ENCODE measurements at regions not wholly inside any gene's neighbourhood (a gene's known extent, or its start where the extent isn't known, plus 50 kb on each side); places are given as distances from the start of the nearest gene placed in this dataset.

- TF ChIP-seq REST (IDR thresholded peaks at IDR 0.05; ENCODE audit: borderline replicate concordance) (peak; percentile 94), REST (CRISPR knock-in tag; IDR thresholded peaks at IDR 0.05; ENCODE audit: low read depth) (no peak), CEBPG (CRISPR knock-in tag; IDR thresholded peaks at IDR 0.05) (no peak), CEBPG (tag; conservative IDR thresholded peaks at IDR 0.05 in 1 of 2, IDR thresholded peaks at IDR 0.05 in 1 of 2) (0 out of 4 replicates have a peak, but pooled peaks of 1 of the 2 experiments have one; percentile 15), TBP (optimal IDR thresholded peaks at IDR 0.05; ENCODE audit: low read depth, low read length) (no peak), RBM25 (IDR thresholded peaks at IDR 0.05; ENCODE audit: low read depth, low read length, severe bottlenecking) (peak; percentile 4), SNRNP70 (optimal IDR thresholded peaks at IDR 0.05; ENCODE audit: low read depth, low read length) (no peak), TBL1XR1 (IDR thresholded peaks at IDR 0.05; ENCODE audit: low read length in 2 of 2) (peak in 1 of 2 experiments; percentile 55; a peak in 1 of 4 replicates), ZFP36 (IDR thresholded peaks at IDR 0.05; ENCODE audit: low read depth, low read length, partially characterized antibody) (peak; percentile 19), SMC3 (conservative IDR thresholded peaks at IDR 0.05; ENCODE audit: insufficient read depth, low read depth, low read length) (peak; percentile 91), ZKSCAN1 (IDR thresholded peaks at IDR 0.05; ENCODE audit: low read depth, low read length) (no peak), CCAR2 (IDR thresholded peaks at IDR 0.05; ENCODE audit: low read depth, low read length) (no peak)
- TF ChIP-seq, protein P1, sequence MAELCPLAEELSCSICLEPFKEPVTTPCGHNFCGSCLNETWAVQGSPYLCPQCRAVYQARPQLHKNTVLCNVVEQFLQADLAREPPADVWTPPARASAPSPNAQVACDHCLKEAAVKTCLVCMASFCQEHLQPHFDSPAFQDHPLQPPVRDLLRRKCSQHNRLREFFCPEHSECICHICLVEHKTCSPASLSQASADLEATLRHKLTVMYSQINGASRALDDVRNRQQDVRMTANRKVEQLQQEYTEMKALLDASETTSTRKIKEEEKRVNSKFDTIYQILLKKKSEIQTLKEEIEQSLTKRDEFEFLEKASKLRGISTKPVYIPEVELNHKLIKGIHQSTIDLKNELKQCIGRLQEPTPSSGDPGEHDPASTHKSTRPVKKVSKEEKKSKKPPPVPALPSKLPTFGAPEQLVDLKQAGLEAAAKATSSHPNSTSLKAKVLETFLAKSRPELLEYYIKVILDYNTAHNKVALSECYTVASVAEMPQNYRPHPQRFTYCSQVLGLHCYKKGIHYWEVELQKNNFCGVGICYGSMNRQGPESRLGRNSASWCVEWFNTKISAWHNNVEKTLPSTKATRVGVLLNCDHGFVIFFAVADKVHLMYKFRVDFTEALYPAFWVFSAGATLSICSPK (IDR thresholded peaks at IDR 0.05; ENCODE audit: borderline replicate concordance) = no peak
Observed at GRCh38 chr6:47097092-47097945, 55.2 kb upstream of the ADGRF1 start (continued).
